GM21786 (cell line): ENCODE measurements at regions not wholly inside any gene's neighbourhood (a gene's known extent, or its start where the extent isn't known, plus 50 kb on each side); places are given as distances from the start of the nearest gene placed in this dataset.

Experiments used
- ATAC-seq: cut with Tn5 transposase; IDR thresholded peaks from one replicate; pipeline ENCODE4 v1.9.1; 2021; ENCODE audit not compliant: unreplicated experiment

- no peak for ATAC-seq
Observed at GRCh38 chr11:86120807-86121206, 51.9 kb upstream of the PICALM start.

GRCh38 chr11:86119906-86120305 is 51.0 kb upstream of the PICALM start:
- no peak for ATAC-seq

GRCh38 chr11:86119077-86119476 is 50.2 kb upstream of the PICALM start:
- ATAC-seq, result no peak
